GM18907 (cell line): ENCODE measurements at regions not wholly inside any gene's neighbourhood (a gene's known extent, or its start where the extent isn't known, plus 50 kb on each side); places are given as distances from the start of the nearest gene placed in this dataset.
"Not testable (repeated sequence)": the region's sequence is repeated elsewhere in the genome, so short reads cannot be mapped to it uniquely, and the experiment has no call there.

Experiments
- ATAC-seq: cut with Tn5 transposase; IDR thresholded peaks from one replicate; pipeline ENCODE4 v1.9.1; 2021; ENCODE audit warnings: mild to moderate bottlenecking, moderate library complexity; ENCODE audit not compliant: unreplicated experiment

DNA sequence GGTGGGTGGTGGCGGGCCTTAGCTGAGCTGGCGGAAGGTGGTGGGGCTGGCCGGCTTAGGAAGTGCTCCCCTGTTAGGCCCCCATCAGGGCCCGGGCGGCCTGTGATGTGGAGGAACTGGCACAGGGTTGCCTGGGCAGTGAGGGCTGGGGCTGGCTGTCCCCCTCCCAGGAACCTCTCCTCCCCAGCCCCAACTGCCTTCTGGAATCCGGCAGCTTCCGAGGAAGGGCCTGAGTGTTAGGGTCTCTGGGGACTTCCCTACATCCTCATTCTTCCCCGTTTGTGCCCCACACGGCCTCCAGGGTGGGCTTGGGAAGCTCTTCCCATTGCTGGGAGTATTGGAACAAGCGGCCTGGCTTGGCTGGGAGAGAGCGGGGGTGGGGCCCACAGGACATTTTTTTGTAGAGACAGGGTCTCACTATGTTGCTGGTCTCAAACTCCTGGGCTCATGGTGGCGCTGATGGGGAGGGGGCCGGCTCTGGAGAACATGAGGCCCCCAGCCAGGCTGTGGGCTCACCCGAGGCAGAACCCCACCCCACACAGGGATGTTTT, 89.9 kb upstream of the CIBAR2 start:
- no peak for ATAC-seq

DNA sequence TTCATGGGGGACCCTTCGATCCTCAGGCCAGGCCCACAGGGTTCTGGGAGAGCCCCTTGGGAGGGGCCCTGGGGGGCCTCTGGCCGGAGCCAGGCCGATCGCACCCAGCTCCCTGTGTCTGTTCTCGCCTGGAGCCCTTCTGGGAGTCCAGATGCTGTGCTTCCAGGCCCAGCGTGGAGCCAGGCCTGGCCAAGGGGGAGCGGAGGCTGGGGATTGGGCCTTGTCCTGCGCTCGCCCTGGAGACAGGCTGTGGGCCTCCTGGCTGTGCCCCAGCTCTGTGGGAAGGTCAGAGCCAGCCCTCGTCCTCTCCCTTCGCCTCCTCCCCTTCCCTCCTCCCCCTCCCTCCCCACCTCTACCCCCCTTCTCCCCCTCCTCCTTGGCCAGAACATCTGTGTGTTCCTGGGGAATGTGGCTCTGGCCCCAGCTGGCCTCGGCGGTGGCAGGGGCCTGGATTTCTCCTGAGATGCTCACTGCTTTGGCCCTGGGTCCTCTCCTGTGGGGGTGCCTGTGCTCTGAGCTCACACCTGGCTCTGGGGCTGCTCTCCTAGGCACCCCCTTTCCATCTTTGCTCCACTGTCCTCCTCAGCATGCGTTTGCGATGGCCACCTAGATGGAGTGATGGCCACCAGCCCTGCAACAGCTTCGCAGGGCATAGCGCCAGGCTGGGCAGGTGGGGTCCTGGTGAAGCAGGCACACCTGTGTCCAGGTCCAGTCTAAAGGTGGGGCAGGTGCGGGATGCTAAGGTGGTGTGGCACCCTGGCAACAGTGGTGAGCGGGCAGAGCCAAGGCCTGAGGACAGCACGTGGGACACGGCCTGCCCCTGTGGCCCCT, 90.6 kb upstream of the CIBAR2 start:
- no peak for ATAC-seq

DNA sequence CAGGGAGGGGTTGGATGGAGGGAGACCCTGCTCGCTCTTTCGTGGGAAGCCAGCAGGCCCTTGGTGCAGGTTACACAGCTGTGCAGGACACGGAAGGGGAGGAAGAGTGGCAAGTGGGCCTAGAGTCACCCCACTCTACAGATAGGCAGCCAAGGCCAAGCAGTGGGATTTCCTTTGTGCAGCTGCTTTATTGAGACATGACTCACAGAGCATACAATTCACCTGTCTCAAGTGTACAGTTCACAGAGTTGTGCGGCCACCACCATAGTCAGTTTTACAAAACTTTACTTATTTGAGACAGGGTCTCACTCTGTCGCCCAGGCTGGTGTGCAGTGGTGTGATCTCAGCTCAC, 91.2 kb upstream of the CIBAR2 start:
- ATAC-seq = no peak

DNA sequence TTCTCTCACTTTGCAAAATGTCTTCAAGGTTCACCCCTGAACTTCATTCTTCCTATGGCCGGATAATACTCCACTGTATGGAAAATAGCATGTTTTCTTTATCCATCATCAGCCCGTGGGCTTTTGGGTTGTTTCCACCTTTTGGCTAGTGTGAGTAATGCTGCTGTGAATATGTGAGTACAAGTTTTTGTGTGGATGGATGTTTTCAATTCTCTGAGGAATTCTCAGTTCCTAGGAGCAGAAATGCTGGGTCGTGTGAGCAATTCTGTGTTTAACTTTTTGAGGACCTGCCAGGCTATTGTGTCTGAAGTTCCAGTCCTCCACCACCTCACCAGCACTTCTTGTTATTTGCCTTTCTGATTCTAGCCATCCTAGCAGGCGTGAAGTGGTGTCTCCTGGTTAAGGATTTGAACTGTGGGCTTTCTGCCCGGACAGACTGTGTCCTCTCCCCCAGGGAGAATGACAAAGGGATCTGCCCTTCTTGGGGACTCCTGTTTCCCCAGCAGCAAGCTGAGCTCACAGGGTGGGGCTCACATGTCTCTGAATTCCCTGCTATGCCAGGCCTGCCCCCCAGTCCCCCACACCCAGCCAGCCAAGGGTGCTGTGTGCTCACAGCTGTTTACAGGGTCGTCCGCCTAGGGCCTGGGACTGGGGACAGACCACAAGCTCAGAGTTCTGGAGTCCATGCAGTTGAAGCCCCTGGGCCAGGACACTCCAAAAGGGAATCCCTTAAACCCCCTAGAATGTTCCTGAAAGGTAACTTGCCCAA, 92.2 kb upstream of the CIBAR2 start:
- ATAC-seq = no peak

DNA sequence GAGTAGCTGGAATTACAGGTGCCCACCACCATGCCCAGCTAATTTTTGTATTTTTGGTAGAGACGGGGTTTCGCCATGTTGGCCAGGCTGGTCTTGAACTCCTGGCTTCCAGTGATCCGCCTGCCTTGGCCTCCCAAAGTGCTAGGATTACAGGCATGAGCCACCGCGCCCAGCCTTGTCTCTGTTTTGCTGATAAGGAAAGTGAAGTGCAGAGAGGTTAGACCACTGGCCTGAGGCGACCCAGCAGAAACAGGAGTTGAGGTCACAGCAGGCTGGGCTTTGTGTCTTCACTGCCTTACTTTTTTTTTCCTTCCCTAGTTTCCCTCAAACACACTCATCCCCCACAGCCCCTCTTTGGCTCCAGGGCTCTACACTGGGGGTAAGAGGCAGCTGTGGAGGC, 93.0 kb upstream of the CIBAR2 start:
- not testable (repeated sequence) for ATAC-seq

DNA sequence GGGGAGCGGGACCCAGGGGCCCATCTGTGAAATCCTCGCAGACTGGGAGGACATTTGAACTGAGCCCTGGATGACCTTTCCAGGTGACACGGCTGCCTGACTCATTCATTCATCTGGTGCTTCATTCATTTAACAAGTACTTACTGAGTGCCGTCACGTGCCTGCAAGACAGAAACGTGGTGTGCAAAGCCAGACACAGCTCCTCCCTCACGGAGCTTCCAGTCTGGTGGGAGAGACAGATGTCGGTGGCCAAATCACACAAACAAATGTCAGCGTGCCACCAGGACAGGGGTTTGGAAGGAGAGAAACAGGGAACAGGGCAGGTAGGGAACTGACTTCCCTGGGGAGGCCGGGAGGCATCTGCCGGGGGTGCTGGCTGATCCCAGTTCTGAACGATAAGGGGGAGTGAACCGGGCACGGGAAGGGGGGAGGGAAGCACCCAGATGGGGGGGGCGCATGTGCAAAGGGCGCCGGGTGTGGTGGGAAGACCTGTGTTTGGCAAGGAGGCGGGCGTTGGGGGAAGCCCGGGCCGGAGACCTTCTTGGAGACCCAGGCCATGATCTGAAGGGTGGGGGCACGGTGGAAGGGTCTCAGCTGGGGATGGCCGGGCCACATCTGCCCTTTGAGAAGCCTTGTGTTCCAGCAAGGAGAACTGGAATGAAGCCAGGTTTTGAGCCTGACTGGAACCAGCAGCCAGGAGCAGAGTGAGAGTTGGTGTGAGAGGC, 93.6 kb upstream of the CIBAR2 start:
- ATAC-seq = no peak

DNA sequence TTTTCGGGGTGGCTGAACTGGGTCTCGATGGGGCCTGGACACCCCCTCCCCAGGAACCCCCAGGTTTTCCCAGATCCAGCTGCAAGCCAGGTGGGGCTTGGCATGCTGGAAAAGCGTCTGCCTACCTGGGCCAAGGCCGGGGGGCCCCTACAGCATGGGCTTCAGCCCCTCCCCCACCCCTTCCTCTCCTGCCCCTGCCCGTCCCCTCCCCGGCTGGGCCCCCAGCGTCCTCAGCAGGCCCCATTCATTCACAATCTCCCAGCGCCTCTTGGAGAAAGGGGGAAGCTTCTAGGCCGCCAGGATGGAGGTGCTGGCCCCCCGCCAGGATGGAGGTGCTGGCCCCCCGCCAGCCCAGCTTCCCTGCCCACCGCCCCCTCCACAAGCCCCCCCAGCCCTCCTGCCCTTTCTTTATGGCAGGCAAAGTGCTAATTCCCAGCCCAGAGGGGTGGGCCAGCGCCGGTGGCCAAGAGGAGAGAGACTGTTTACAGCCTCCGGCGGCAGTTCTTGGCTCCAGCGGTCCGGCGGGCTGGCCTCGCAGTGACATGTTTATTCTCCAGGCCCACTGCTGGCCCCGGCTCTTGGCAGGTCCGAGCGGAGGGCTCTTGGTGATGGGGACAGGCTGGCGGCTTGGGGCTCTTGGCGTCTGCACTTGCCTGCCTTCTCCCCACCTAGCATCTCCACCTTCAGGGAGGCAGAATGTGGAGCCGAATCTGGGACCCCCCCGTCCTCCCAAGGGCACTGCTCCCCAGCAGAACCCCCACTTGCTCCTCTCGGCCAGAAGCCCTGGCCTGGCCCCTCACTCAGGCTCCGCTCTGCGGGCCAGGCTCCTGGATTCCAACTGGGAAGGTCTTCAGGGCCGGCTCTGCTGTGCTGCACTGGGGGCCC, 94.4 kb upstream of the CIBAR2 start:
- no peak for ATAC-seq

DNA sequence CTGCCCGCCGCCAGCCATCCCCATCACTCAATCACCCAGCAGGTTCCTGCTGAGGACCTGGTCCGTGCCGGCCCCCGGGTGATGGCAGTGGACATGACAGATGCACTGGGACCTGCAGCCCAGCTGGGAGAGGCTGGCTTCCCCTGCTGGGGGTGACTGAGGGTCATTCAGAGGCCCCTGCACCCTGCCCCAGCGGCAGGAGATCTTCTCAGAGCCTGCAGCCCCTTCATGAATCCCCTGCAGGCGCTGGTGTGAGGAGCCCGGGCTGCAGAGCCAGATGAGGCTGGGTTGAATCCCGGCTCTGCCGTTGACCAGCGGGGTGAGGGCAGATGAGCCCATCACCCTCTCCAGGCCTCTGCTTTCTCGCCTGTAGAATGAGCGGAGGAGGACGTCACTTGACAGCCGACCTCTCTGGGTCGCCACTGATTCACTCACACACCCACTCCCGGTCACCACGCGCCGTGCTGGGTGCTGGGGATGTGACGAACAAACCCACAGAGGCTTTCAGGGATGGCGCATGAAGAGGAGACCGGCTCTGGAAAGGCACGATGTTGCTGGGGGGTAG, 95.2 kb upstream of the CIBAR2 start:
- no peak for ATAC-seq

DNA sequence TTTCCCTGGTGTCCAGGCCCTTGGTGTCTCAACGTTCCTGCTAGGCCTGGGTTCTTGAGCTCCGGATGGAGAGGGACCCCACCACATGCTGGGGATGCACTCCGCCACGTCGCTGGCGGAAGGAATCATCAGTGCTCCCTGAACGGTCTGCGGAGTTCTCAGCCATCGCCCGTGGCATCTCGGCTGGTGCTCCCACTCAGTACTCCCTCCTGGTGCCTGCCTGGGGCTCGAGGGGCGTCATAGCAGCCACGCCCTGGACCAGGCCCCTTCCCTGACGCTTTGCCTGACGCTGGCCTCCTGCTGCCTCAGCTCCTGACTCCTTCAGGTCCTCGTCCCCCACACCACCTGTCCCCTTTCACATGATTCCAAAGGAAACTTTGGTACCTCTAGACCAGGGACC, 95.9 kb upstream of the CIBAR2 start:
- no peak for ATAC-seq

DNA sequence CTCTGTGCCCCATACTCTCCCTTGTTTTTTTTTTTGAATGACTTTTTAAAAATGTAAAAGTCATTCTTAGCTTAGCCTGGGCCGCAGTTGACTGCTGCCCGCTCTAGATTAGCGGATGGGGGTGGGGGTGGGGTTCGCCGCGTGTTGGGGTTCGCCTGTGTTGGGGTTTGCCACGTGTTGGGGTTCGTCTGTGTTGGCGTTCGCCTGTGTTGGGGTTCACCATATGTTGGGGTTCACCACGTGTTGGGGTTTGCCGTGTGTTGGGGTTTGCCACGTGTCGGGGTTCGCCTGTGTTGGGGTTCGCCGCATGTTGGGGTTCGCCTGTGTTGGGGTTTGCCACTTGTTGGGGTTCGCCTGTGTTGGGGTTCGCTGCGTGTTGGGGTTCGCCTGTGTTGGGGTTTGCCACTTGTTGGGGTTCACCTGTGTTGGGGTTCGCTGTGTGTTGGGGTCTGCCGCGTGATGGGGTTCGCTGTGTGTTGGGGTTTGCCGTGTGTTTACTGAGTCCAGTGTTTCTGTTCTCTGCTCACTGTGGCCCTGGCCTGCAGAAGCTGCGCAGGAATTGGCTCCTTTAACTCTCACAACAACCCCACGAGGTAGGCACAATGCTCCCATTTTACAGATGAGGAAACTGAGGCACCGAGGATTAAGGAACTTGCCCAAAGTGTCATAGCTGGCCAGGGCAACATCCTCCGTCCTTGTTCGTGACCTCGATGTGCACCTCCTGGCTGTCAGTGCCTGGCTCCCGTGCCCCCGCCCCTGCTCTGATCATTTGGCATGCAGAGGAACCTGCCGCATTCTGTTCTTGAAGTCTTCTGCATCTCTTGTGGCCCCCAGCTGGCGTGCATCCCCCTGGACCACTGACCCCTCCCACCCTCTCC, 96.6 kb upstream of the CIBAR2 start:
- ATAC-seq = no peak

DNA sequence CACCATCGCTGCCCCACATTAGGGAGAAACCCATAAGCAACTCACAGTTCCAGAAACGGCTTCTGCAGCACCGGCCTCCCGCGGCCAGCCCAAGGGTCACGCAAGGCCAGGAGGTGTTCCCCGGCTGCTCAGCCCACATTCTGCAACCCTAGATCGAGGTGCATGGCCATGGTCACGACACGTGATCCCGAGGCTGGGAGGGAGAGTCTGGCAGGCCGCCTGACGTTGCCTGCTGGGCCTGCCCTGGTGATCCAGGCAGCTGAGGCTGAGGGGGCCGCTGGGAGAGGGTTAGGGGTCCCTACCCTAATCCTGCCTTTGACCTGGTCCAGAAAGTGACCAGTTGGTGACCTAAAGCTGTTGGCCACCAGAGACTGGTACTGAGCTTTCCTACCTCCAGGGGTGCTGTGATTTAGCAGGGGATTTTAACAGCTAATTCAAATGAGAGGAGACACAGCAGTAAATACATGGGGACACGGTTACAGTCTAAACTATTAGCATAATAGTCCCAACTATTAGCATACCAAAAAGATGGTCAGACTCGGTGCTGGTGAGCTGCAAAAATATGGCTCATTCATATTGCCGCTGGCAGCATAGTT, 97.4 kb upstream of the CIBAR2 start:
- ATAC-seq = no peak

DNA sequence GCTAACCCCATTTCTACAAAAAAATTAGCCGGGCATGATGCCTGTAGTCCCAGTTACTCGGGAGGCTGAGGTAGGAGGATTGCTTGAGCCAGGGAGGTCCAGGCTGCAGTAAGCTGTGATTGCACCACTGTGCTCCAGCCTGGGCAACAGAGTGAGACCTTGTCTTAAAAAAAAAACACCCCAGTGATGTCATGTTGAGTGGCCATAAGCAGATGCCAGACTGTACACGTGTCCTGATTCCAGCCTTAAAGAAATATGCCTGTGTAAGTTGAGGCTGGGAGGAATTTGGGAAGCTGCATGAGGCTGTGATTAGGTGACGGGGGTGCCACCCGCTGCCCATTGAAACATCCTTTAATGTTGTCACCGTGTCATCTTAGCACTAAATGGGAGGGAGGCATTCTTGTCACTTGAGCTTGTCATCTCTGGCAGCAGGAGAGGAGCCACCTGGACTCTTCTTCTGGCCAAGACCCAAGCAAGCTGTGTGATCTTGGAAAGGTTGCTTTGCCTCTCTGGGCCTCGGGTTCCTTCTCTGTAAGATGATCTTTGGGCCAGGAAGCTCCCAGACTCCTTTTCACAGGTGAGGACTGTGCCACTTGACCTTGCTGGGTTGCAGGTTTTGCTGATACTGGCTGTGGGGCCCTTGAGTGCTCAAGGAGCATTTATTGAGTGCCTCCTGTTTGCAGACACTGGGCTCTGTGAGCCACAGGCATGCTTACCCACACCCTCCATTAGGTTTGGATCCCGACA, 98.3 kb upstream of the CIBAR2 start:
- ATAC-seq = no peak

DNA sequence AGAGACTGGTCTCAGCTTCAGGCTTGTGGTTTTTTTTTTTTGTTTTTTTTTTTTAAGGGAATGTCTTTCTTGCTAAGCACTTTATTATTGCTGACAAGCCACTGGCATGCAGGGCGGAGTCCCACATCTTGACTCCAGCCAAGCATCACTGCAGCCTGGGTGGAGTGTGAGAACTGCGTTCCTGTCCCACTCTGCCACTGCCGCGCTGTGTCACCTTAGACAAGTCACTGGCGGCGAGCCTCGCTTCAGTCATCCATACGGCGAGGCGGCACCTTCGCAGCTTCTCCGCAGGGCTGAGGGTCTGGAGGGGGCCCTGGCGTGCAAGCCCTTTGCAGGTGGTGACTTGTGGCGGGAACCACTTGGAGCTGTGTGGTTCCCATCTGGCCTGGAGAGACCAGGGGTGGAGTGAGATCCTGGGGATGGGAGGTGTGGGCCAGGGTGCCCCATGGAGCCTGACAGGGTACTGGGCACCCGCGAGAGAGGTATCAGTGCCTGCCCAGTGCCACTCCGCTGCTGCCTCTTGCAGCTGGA, 99.1 kb upstream of the CIBAR2 start:
- ATAC-seq = no peak

DNA sequence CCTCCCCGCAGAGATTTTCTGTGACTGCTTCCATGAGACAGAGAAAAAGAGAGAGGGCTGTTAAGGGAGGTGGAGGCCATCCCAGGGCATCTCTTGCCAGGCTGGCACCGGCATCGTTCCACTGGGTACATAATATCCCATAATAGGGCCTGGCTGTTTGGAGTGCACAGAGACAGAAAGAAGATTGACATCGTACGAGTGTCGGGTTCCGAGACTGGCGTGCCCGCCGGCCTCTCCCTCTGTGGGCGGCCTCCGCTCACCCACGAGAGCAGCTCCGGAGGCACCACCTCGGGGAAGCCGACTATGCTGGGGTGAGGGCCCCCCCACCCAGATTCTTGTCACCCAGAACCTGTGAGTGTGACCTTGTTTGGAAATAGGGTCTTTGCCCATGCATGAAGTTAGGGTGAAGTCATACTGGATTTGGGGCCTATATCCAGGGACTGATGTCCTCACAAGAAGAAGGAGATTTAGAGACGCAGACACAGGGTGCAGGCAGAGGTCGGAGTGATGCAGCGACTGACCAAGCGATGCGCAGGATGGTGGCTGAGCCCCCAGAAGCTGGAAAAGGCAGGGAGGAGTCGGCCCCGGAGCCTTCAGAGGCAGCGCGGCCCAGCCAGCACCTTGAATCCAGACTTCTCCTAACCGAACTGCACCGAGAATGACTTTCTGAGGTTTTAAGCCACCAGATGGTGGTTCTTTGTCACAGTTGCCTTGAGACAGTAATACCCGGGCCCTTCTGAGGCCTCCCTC, 101.8 kb upstream of the CIBAR2 start:
- ATAC-seq = no peak

DNA sequence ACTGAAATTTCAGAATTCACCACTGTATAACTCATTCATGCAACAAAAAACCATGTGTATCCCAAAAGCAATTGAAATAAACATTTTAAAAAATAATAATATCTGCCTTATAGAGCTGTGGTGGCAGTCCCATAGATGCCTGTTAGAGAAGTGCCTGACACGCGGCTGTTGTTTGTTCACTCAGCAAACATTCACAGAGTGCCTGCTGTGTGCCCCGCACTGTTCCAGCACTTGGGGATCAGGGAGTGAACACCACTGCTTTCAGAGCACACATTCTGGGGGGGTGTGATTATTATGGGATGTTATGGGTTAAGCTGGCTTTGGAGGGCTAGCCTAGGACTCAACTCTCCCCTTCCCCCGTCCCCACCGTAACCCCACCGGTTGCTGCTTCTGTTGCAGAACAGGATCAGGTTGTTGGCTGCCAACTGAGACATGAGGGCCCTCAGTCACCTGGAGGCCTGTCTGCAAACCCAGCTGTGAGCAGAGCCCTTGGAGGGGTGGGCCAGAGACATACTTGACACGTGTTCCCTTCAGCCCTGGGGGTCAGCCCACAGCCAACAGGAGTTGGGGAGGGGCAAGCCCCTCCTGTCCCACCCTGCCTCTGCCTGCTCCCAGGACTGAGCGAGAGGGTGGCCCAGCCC, 103.3 kb upstream of the CIBAR2 start:
- ATAC-seq = no peak

DNA sequence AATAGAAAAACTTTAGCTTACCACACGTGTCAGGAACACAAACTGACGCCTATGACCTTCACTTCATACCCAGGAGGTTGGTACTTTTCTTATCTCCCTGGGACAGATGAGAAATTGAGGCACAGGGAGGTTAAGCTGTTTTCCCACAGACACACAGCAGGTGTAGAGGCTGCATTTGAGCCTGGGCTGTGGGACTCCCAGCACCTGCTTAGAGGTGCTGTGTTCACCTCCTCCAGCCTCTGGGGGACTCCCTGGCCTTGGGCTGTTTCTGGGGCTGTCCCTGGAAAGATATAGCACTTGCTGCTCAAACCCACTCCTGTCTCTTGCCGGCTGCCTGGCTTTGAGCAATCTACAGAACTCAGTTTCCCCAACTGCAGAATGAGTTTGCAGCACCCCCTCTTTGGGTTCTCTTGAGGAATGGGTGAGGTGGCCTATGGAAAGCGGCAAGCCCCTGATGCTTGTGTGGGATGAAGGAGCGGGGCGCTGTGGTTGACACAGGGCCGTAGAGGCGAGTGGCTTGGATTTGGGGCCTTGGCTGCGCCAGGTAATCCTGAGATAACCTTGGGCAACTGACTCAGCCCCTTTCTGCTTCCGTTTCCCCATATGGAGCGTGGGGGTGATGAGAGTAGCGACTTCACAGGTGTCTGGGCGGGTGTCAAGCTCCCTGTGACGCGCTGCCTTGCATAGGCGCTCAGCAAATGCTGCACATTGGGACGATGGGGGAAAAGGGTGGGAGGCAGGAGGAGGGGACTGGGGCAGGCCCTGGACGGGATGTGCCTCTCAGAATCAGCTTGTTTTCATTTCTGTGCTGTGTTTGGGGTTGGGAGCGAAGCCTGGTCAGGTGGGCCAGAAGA, 104.5 kb upstream of the CIBAR2 start:
- no peak for ATAC-seq
